A549 (cell line): ENCODE measurements at regions not wholly inside any gene's neighbourhood (a gene's known extent, or its start where the extent isn't known, plus 50 kb on each side); places are given as distances from the start of the nearest gene placed in this dataset.
"Not testable (repeated sequence)": the region's sequence is repeated elsewhere in the genome, so short reads cannot be mapped to it uniquely, and the experiment has no call there.

Experiments
- ATAC-seq, 2 experiments: fragments of 200-7000 bp in 1 of 2; fragments of >200 bp in 1 of 2; cut with Nextera tagmentation in 1 of 2; cut with Tn5 transposase in 1 of 2; 3 replicates each; pipeline versions ENCODE4 v1.8.0 to v1.9.1; 2018 to 2020; ENCODE audit warnings: mild to moderate bottlenecking in 1 of 2, moderate library complexity in 1 of 2
- CTCF ChIA-PET: fragments of 300-600 bp; sonication (Branson Sonifier 250); formaldehyde crosslinking; extraction: SDS; loops from one replicate; lab custom pipeline; 2021; ENCODE audit warnings: antibody characterized with exemption, inconsistent platforms; lab: Yijun Ruan, JAX
- POLR2A ChIA-PET: fragments of 350-600 bp; formaldehyde crosslinking; extraction: SDS; loops from one replicate; lab custom pipeline; 2021; ENCODE audit warnings: antibody characterized with exemption, inconsistent platforms; lab: Yijun Ruan, JAX
- DNase-seq, 2 experiments: peaks; one replicate each; pipeline versions ENCODE4 v3.0.0 to v3.0.0-alpha.2; 2011 to 2016; ENCODE audit warnings: low read depth in 1 of 2, low spot score in 1 of 2
- FAIRE-seq: peaks from 2 replicates; lab custom pipeline; 2011; peaks lifted over from hg19 to GRCh38; lab: Jason Lieb, UNC
- H3K27ac ChIP-seq, 2 experiments: fragments of >200 bp; sonication (Bioruptor Twin); formaldehyde crosslinking; 3 replicates each; pipeline ENCODE4 v1.5.1; 2016 to 2017
- H3K4me1 ChIP-seq: fragments of >200 bp; sonication (Bioruptor Twin); formaldehyde crosslinking; 3 replicates; pipeline ENCODE4 v1.6.1; 2016
- H3K4me2 ChIP-seq: fragments of >200 bp; sonication (Bioruptor Twin); formaldehyde crosslinking; 3 replicates; pipeline ENCODE4 v1.6.1; 2016
- H3K4me3 ChIP-seq: fragments of >200 bp; sonication (Bioruptor Twin); formaldehyde crosslinking; 3 replicates; pipeline ENCODE4 v1.5.1; 2016
- H3K9me3 ChIP-seq: fragments of >200 bp; sonication (Bioruptor Twin); formaldehyde crosslinking; 3 replicates; pipeline ENCODE4 v1.6.1; 2016
- ATOH8 ChIP-seq: fragments of 250-450 bp; sonication (Bioruptor Pico); IDR thresholded peaks from 2 replicates; pipeline ENCODE4 v1.5.0; 2020; ENCODE audit warnings: low read depth, mild to moderate bottlenecking, moderate library complexity
- CBX2 ChIP-seq: fragments of 200-600 bp; sonication (generic); IDR thresholded peaks from 2 replicates; pipeline ENCODE4 v1.6.1; 2016; ENCODE audit warnings: low read depth, mild to moderate bottlenecking, borderline replicate concordance
- CBX8 ChIP-seq: fragments of 200-600 bp; sonication (generic); IDR thresholded peaks from 2 replicates; pipeline ENCODE4 v1.6.1; 2016
- EHF ChIP-seq: fragments of 250-450 bp; sonication (Bioruptor Pico); IDR thresholded peaks from 2 replicates; pipeline ENCODE4 v1.5.0; 2020; ENCODE audit warnings: mild to moderate bottlenecking
- EHMT2 ChIP-seq: fragments of 200-600 bp; sonication (generic); IDR thresholded peaks from 2 replicates; pipeline ENCODE4 v1.6.1; 2016; ENCODE audit warnings: antibody characterized with exemption, low read depth, mild to moderate bottlenecking, moderate library complexity
- ESRRA ChIP-seq: fragments of 150-350 bp; IDR thresholded peaks from 2 replicates; pipeline ENCODE4 v1.6.1; 2014; ENCODE audit warnings: mild to moderate bottlenecking, low read length, borderline replicate concordance
- HES2 ChIP-seq: fragments of >200 bp; sonication (Bioruptor Twin); formaldehyde crosslinking; IDR thresholded peaks from 2 replicates; pipeline ENCODE4 v1.6.1; 2016
- HEYL ChIP-seq: fragments of 250-450 bp; sonication (Bioruptor Pico); IDR thresholded peaks from 2 replicates; pipeline ENCODE4 v1.8.0; 2021; ENCODE audit warnings: mild to moderate bottlenecking, moderate library complexity
- HOXA7 ChIP-seq: fragments of 250-450 bp; sonication (Bioruptor Pico); IDR thresholded peaks from 2 replicates; pipeline ENCODE4 v1.5.0; 2020; ENCODE audit warnings: mild to moderate bottlenecking, moderate library complexity
- HOXB5 ChIP-seq: fragments of 250-450 bp; sonication (Bioruptor Pico); IDR thresholded peaks from 2 replicates; pipeline ENCODE4 v1.5.0; 2020; ENCODE audit warnings: mild to moderate bottlenecking, moderate library complexity
- JUN ChIP-seq, 2 experiments: fragments of >200 bp; sonication (Bioruptor Twin); formaldehyde crosslinking; IDR thresholded peaks; 2 replicates in 1 of 2; 3 replicates in 1 of 2; pipeline ENCODE4 v1.6.1; 2016 to 2017
- KDM1A ChIP-seq: fragments of 200-600 bp; sonication (generic); IDR thresholded peaks from 2 replicates; pipeline ENCODE4 v1.6.1; 2016; ENCODE audit warnings: low read depth, mild to moderate bottlenecking
- MAFK ChIP-seq: fragments of 450-650 bp; IDR thresholded peaks from 2 replicates; pipeline ENCODE4 v1.6.1; 2014; ENCODE audit not compliant: partially characterized antibody
- PBX3 ChIP-seq: IDR thresholded peaks from 2 replicates; pipeline ENCODE4 v1.6.1; 2012
- RARB ChIP-seq: fragments of 250-450 bp; sonication (Bioruptor Pico); IDR thresholded peaks from 2 replicates; pipeline ENCODE4 v1.8.0; 2021; ENCODE audit warnings: mild to moderate bottlenecking, moderate library complexity
- RCOR1 ChIP-seq: fragments of 150-350 bp; IDR thresholded peaks from 2 replicates; pipeline ENCODE4 v1.6.1; 2014; ENCODE audit warnings: antibody characterized with exemption, low read length, low read depth
- RNF2 ChIP-seq: fragments of 200-600 bp; sonication (generic); IDR thresholded peaks from 2 replicates; pipeline ENCODE4 v1.6.1; 2016; ENCODE audit warnings: low read depth, mild to moderate bottlenecking, antibody characterized with exemption, moderate library complexity, borderline replicate concordance
- SMC3 ChIP-seq: fragments of >200 bp; sonication (Bioruptor Twin); formaldehyde crosslinking; IDR thresholded peaks from 3 replicates; pipeline ENCODE4 v1.6.1; 2018; ENCODE audit warnings: inconsistent platforms
- TP53 ChIP-seq: fragments of 250-450 bp; sonication (Bioruptor Pico); IDR thresholded peaks from 2 replicates; pipeline ENCODE4 v1.5.0; 2021; ENCODE audit warnings: mild to moderate bottlenecking, moderate library complexity
- ZFP36 ChIP-seq: fragments of 450-650 bp; IDR thresholded peaks from 2 replicates; pipeline ENCODE4 v1.6.1; 2014; ENCODE audit warnings: borderline replicate concordance; ENCODE audit not compliant: partially characterized antibody
- ZNF302 ChIP-seq: fragments of 250-450 bp; sonication (Bioruptor Pico); IDR thresholded peaks from 2 replicates; pipeline ENCODE4 v1.9.0; 2021; ENCODE audit warnings: inconsistent platforms, mild to moderate bottlenecking, moderate library complexity
- WGBS: methylation state at CpG from one replicate; pipeline ENCODE4 v1.1.6; 2017; ENCODE audit errors: missing lambda C conversion rate; 5-methylcytosine and 5-hydroxymethylcytosine counted together
- TF ChIP-seq, protein P1 (sequence below): fragments of 450-650 bp; IDR thresholded peaks from 2 replicates; pipeline ENCODE4 v1.6.1; 2014; ENCODE audit warnings: antibody characterized with exemption

- POLR2A ChIA-PET, result no interaction called here
- CTCF ChIA-PET, result no interaction called here
- TF ChIP-seq HOXA7, result no peak
- no peak for TF ChIP-seq PBX3
- TF ChIP-seq HEYL (CRISPR knock-in tag), result no peak
- TF ChIP-seq TP53 (CRISPR knock-in tag), result no peak
- TF ChIP-seq ESRRA, result no peak
- no peak for TF ChIP-seq ZFP36
- 22% methylated on average over 2 of the region's 2 CpGs for WGBS
- ATAC-seq, result no peak
- FAIRE-seq, result no peak
- H3K4me1 ChIP-seq, result no peaks in the 10 kb centered on the region
- no peak overlapping the region for H3K27ac ChIP-seq
- H3K9me3 ChIP-seq, result no peaks in the 10 kb centered on the region
- H3K4me3 ChIP-seq, result no peak overlapping the region
- no peak for DNase-seq
- H3K4me2 ChIP-seq, result no peak overlapping the region
These were observed 74.9 kb upstream of the APP start for GRCh38 chr21:26245428-26245827.

DNA sequence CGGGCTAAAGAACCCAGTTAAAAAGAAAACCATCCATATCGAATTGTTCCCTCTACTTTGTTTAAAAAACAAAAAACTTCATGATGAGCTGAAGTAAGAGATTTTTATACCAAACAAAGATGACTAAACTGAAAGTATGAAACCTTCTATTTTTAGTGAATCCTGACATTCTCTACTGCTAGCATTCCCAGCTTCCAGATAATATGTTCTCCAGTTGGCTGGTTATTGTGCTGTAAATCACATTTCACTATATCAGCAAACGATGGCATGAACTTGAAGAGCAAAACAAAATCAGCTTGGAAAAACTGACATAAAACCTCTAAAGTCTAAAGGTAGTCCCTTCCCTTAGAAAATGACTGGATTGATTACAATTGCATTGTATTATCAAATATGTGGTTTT lies 68.1 kb upstream of the APP start:
- TF ChIP-seq MAFK, result no peak
- no peak for TF ChIP-seq RARB (CRISPR knock-in tag)
- TF ChIP-seq EHF (CRISPR knock-in tag), result no peak
- no peak for TF ChIP-seq ATOH8
- no peak for TF ChIP-seq RCOR1
- TF ChIP-seq CBX2, result no peak
- TF ChIP-seq, protein P1, sequence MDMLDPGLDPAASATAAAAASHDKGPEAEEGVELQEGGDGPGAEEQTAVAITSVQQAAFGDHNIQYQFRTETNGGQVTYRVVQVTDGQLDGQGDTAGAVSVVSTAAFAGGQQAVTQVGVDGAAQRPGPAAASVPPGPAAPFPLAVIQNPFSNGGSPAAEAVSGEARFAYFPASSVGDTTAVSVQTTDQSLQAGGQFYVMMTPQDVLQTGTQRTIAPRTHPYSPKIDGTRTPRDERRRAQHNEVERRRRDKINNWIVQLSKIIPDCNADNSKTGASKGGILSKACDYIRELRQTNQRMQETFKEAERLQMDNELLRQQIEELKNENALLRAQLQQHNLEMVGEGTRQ, result no peak
- no peak for TF ChIP-seq HOXB5 (CRISPR knock-in tag)
- TF ChIP-seq EHMT2, result no peak
- TF ChIP-seq CBX8, result no peak
- no peak for TF ChIP-seq JUN (IDR thresholded peaks at IDR 0.05)
- TF ChIP-seq SMC3, result no peak
- Histone ChIP-seq H3K4me2 (no peak overlapping the region), H3K27ac (no peak overlapping the region), H3K4me1 (no peaks in the 10 kb centered on the region), H3K4me3 (no peak overlapping the region), H3K9me3 (no peaks in the 10 kb centered on the region)
- CTCF ChIA-PET, result no interaction called here
- 13% methylated on average over 3 of the region's 3 CpGs for WGBS
- POLR2A ChIA-PET, result no interaction called here
- ATAC-seq (no peak), FAIRE-seq (no peak), DNase-seq (no peak)

DNA sequence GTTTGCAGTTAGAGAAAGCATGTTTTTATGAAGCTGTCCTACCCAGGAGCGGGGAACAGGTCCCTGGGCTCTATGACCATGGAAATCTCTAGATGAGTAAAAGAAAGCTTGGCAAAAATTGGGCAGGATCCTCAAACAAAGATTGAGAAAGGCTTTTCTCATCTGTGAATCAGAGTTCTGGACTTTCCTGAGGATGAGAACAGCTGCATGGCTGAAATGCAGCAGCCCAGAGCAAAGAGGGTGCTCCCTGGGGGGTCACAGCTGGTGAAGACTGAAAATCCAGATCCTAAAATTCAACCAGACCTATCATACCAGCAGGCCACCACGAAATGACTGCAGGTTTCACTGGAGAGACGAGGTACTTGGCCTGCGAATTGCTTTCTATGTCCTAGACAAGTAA lies 65.7 kb upstream of the APP start:
- Histone ChIP-seq H3K4me3 (no peak overlapping the region), H3K4me1 (no peaks in the 10 kb centered on the region), H3K27ac (no peak overlapping the region), H3K4me2 (no peak overlapping the region), H3K9me3 (no peaks in the 10 kb centered on the region)
- ATAC-seq, result no peak
- WGBS, result 66% methylated on average over 4 of the region's 4 CpGs
- no peak for TF ChIP-seq KDM1A
- TF ChIP-seq MAFK, result no peak
- TF ChIP-seq ZNF302, result no peak
- no peak for TF ChIP-seq CBX8
- no peak for TF ChIP-seq RNF2
- TF ChIP-seq HES2, result no peak
- ChIA-PET CTCF (no interaction called here), POLR2A (no interaction called here)
- FAIRE-seq, result no peak
- DNase-seq, result no peak

DNA sequence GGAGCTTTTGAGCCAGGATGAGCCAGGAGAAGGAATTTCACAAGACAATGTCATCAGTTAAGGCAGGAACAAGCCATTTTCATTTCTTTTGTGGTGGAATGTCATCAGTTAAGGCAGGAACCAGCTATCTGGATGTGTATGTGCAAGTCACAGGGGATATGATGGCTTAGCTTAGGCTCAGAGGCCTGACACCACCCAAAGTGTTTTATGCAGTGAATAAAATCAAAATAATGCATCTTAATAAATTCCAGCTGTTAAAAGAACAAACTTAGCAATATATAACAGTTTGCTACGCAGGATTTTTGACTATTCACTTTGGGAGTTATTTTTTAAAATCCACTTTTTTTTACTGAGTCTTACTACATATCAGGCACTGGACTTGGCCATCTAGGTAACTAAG lies 62.7 kb upstream of the APP start:
- 92% methylated on average over 1 of the region's 1 CpG for WGBS
- H3K4me1 ChIP-seq, H3K4me2 ChIP-seq, FAIRE-seq, DNase-seq, H3K27ac ChIP-seq, H3K9me3 ChIP-seq, CTCF ChIA-PET, POLR2A ChIA-PET, H3K4me3 ChIP-seq, ATAC-seq: not testable (repeated sequence)

DNA sequence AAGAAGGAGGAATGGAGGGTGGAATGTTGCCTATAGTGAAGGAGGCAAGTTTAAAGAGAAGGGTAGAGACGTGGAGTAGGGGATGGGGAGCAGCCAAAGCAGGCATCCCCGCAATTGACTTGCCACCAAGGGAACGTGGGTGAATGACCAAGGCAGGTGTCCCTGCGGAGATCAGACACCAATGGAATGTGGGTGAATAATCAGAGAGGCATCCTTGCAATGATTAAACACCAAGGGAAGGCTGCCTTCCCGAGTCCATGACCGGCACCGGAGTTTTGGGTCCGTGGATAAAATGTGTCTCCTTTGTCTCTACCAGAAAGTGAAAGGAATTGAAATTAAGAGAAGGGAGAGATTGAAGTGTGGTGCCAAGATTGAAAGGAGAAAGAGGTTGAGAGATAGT lies 61.9 kb upstream of the APP start:
- H3K4me2 ChIP-seq, result peak overlapping the region; percentile 56
- H3K4me1 ChIP-seq, ATAC-seq, H3K27ac ChIP-seq, H3K4me3 ChIP-seq, DNase-seq, FAIRE-seq, CTCF ChIA-PET, POLR2A ChIA-PET, H3K9me3 ChIP-seq: not testable (repeated sequence)
- WGBS, result 3% methylated on average over 8 of the region's 8 CpGs
